PC-3 (cell line): ENCODE measurements at regions not wholly inside any gene's neighbourhood (a gene's known extent, or its start where the extent isn't known, plus 50 kb on each side); places are given as distances from the start of the nearest gene placed in this dataset.

ENCODE experiments used
- CTCF ChIP-seq: fragments of 300-600 bp; sonication (generic); conservative IDR thresholded peaks from 2 replicates; pipeline ENCODE4 v1.5.1; 2017; ENCODE audit warnings: antibody characterized with exemption, low read depth, mild to moderate bottlenecking, low read length
- EZH2 ChIP-seq: fragments of 300-600 bp; sonication (generic); IDR thresholded peaks from one replicate; pipeline ENCODE4 v1.6.1; 2017; ENCODE audit warnings: antibody characterized with exemption, mild to moderate bottlenecking, low read length; ENCODE audit not compliant: unreplicated experiment
- EZH2phosphoT487 ChIP-seq: fragments of 300-600 bp; sonication (generic); IDR thresholded peaks from 2 replicates; pipeline ENCODE4 v1.6.1; 2018; ENCODE audit warnings: mild to moderate bottlenecking, antibody characterized with exemption, low read length, borderline replicate concordance

- TF ChIP-seq CTCF (no peak), EZH2phosphoT487 (no peak), EZH2 (no peak)
Observed at GRCh38 chr11:45042560-45042959, 91.9 kb upstream of the TP53I11 start.
